Ovary (tissue), 7 donors: ENCODE measurements at regions not wholly inside any gene's neighbourhood (a gene's known extent, or its start where the extent isn't known, plus 50 kb on each side); places are given as distances from the start of the nearest gene placed in this dataset.
A peak's percentile ranks its signal among the peaks of the same experiment; 100 is the strongest.

Experiments
- DNase-seq, 5 donors: peaks; one replicate each; pipeline ENCODE4 v3.0.0-alpha.2; 2019 to 2020
- H3K27ac ChIP-seq, 2 donors: fragments of 200-600 bp; one replicate each; pipeline versions ENCODE4 v1.5.1 to v1.8.0; 2019 to 2022
- H3K27me3 ChIP-seq: fragments of 200-600 bp; one replicate; pipeline ENCODE4 v1.8.0; 2022
- H3K36me3 ChIP-seq: fragments of 200-600 bp; sonication (generic); one replicate; pipeline ENCODE4 v1.5.1; 2019
- H3K4me1 ChIP-seq: one replicate; pipeline ENCODE4 v1.8.1; 2013; ENCODE audit warnings: mild to moderate bottlenecking, moderate library complexity; ENCODE audit not compliant: insufficient read depth
- H3K4me3 ChIP-seq: fragments of 200-600 bp; sonication (generic); one replicate; pipeline ENCODE4 v1.5.1; 2017
- H3K9me3 ChIP-seq, 2 donors: fragments of 200-600 bp in 1 of 2; sonication (generic) in 1 of 2; one replicate each; pipeline versions ENCODE4 v1.5.1 to v1.8.1; 2013 to 2019; ENCODE audit warnings: mild to moderate bottlenecking in 1 of 2, moderate library complexity in 1 of 2
- CTCF ChIP-seq, 3 donors: fragments of 450-650 bp in 2 of 3; fragments of 200-600 bp in 1 of 3; IDR thresholded peaks; one replicate each; pipeline versions ENCODE4 v1.5.1 to v1.8.0; 2016 to 2022; ENCODE audit warnings: antibody characterized with exemption in 3 of 3, mild to moderate bottlenecking in 1 of 3
- EP300 ChIP-seq: sonication (generic); formaldehyde crosslinking; IDR thresholded peaks from one replicate; pipeline ENCODE4 v1.6.1; 2017; ENCODE audit warnings: antibody characterized with exemption
- POLR2A ChIP-seq: fragments of 450-650 bp; IDR thresholded peaks from one replicate; pipeline ENCODE4 v1.6.1; 2017; ENCODE audit warnings: antibody characterized with exemption, mild to moderate bottlenecking, moderate library complexity
- WGBS, 3 donors: extraction: QIAGEN DNeasy Blood & Tissue Kit in 1 of 3; methylation state at CpG; one replicate each; pipeline versions ENCODE4 v1.1.5 to v1.1.7; 2013 to 2017; 5-methylcytosine and 5-hydroxymethylcytosine counted together
- intact Hi-C, 4 donors: fragments of 100-400 bp; cut with DNase I; formaldehyde crosslinking; loops; one replicate each; pipeline versions ENCODE4 v1.11.0 to v1.15.1; 2022 to 2023
- donor health status: DM: no; HTN: no; CAD: no; lungs with moderate emphysema.
- donor health status: DM: no; HTN: no; CAD: no.
- donor health status: Bipolar disorder and iron deficiency.
- donor health status: DM: no; HTN: no; CAD: no.
- donor health status: DM: yes; HTN: yes; CAD: no.

- Histone ChIP-seq H3K4me1 (peaks cover 14% of the 10 kb centered on the region), H3K9me3 (no peaks in the 10 kb centered on the region), H3K27me3 (no peaks in the 10 kb centered on the region), H3K4me3 (no peak overlapping the region), H3K36me3 (no peaks in the 10 kb centered on the region), H3K27ac (peak overlapping the region in 1 of 2 donors; percentile 84)
- WGBS, 3 donors: 56 to 81% (median 76%) methylated on average over 1 of the region's 1 CpG
- DNase-seq: no peak
- intact Hi-C loops: no loop called here
- TF ChIP-seq POLR2A: no peak
- no peak for TF ChIP-seq EP300
- TF ChIP-seq CTCF (IDR thresholded peaks at IDR 0.05): no peak
Observed at GRCh38 chr1:60982539-60982938, 99.8 kb upstream of the NFIA start.

GRCh38 chr1:60981357-60981756, 101.0 kb upstream of the NFIA start:
- 94 to 100% (median 94%) methylated on average over 1 of the region's 1 CpG for whole genome bisulfite sequencing, 3 donors
- Histone ChIP-seq H3K4me3 (no peak overlapping the region), H3K4me1 (peaks cover 17% of the 10 kb centered on the region), H3K27ac (no peak overlapping the region), H3K27me3 (no peaks in the 10 kb centered on the region), H3K36me3 (no peaks in the 10 kb centered on the region), H3K9me3 (no peaks in the 10 kb centered on the region)
- intact Hi-C loops: no loop called here
- no peak for TF ChIP-seq POLR2A
- TF ChIP-seq CTCF (IDR thresholded peaks at IDR 0.05): no peak
- no peak for TF ChIP-seq EP300
- DNase-seq: no peak

GRCh38 chr1:60978421-60979357, 103.7 kb upstream of the NFIA start:
- Histone ChIP-seq H3K9me3 (no peaks in the 10 kb centered on the region), H3K27ac (no peak overlapping the region), H3K4me1 (peaks cover 7% of the 10 kb centered on the region), H3K27me3 (no peaks in the 10 kb centered on the region), H3K4me3 (no peak overlapping the region), H3K36me3 (no peaks in the 10 kb centered on the region)
- intact Hi-C loops: loop anchor here (5.0 to 10.0 kb wide), 5 partner anchors 64 to 876 kb away; no protein-coding TSS in a partner anchor
- DNase-seq: peak in 2 of 5 donors; percentile 34 to 42
- TF ChIP-seq CTCF (IDR thresholded peaks at IDR 0.05): peak in 1 of 3 donors; percentile 22
- TF ChIP-seq EP300: no peak
- TF ChIP-seq POLR2A: no peak
- WGBS, 3 donors: 78 to 85% (median 78%) methylated on average over 4 of the region's 4 CpGs

- TF ChIP-seq CTCF (IDR thresholded peaks at IDR 0.05) (no peak), EP300 (no peak), POLR2A (no peak)
- DNase-seq: no peak
- no peaks in the 10 kb centered on the region for H3K9me3 ChIP-seq
- no peaks in the 10 kb centered on the region for H3K36me3 ChIP-seq
- peaks cover 5% of the 10 kb centered on the region for H3K4me1 ChIP-seq
- H3K27me3 ChIP-seq: no peaks in the 10 kb centered on the region
- no peak overlapping the region for H3K27ac ChIP-seq
- intact Hi-C loops: loop anchor here (5.0 to 10.0 kb wide), 5 partner anchors 65 to 877 kb away; no protein-coding TSS in a partner anchor
- no peak overlapping the region for H3K4me3 ChIP-seq
Observed at GRCh38 chr1:60977661-60978060, 104.7 kb upstream of the NFIA start.
